Muscle of leg (tissue), 3 donors: ENCODE measurements at regions not wholly inside any gene's neighbourhood (a gene's known extent, or its start where the extent isn't known, plus 50 kb on each side); places are given as distances from the start of the nearest gene placed in this dataset.
A peak's percentile ranks its signal among the peaks of the same experiment; 100 is the strongest.

ENCODE experiments used
- DNase-seq: peaks from one replicate; pipeline ENCODE4 v3.0.0; 2013
- H3K27ac ChIP-seq: one replicate; pipeline ENCODE4 v1.5.1; 2013; ENCODE audit warnings: mild to moderate bottlenecking, low read length, control low read depth
- H3K27me3 ChIP-seq: one replicate; pipeline ENCODE4 v1.6.1; 2013; ENCODE audit warnings: low read length; ENCODE audit not compliant: control insufficient read depth, insufficient read depth
- H3K36me3 ChIP-seq: one replicate; pipeline ENCODE4 v1.6.1; 2013; ENCODE audit warnings: low read length; ENCODE audit not compliant: control insufficient read depth, insufficient read depth
- H3K4me1 ChIP-seq: one replicate; pipeline ENCODE4 v1.6.1; 2013; ENCODE audit warnings: low read length; ENCODE audit not compliant: control insufficient read depth, insufficient read depth
- H3K4me3 ChIP-seq: one replicate; pipeline ENCODE4 v1.5.1; 2013; ENCODE audit warnings: low read length, control low read depth
- H3K9me3 ChIP-seq: replicated peaks from 2 replicates; pipeline ENCODE4 v1.6.1; 2013; ENCODE audit warnings: low read depth, low read length; ENCODE audit not compliant: control insufficient read depth
- WGBS: methylation state at CpG from one replicate; pipeline ENCODE4 v1.1.5; 2013; ENCODE audit warnings: missing lambda C conversion rate; ENCODE audit not compliant: insufficient coverage; 5-methylcytosine and 5-hydroxymethylcytosine counted together

DNA sequence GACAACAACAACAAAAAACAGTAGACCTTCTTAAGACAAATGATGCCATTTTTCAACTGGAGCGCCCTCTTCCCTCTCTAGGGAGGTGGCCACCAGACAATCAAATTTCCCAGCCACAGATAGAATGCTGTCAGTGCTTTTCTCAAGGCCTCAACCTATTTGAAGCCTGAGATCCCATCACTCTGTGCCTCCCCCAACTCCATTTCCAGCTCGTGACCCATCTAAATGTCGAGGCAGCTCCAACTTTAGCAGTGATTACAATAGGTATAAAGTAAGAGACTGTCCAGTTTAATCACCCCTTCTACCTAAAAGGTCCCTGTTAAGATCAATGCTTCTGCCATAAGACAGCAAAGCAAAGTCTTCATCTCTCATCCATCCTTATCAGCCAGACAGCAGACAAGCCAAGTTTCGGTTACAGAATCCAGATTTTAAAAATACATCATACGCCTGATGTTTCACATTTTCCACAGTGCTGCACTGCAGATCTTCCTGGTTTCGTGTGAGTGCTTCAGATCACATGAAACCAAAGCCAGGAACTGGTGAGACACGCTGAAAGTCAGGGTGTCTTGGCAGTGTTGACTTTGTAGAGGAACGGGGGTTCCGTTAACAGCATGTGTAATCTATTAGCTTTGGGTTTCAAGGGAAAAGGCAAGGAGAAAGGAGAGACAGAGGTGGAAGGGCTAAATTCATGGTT is 447.8 kb downstream of the ENC1 start:
- no peaks in the 10 kb centered on the region for H3K36me3 ChIP-seq
- H3K27ac ChIP-seq, result peak overlapping the region; percentile 64
- WGBS, result 19% methylated on average over 7 of the region's 9 CpGs
- H3K4me3 ChIP-seq, result no peak overlapping the region
- H3K27me3 ChIP-seq, result no peaks in the 10 kb centered on the region
- peaks cover 4% of the 10 kb centered on the region for H3K4me1 ChIP-seq
- peak; percentile 92 for DNase-seq
- H3K9me3 ChIP-seq, result no peaks in the 10 kb centered on the region

DNA sequence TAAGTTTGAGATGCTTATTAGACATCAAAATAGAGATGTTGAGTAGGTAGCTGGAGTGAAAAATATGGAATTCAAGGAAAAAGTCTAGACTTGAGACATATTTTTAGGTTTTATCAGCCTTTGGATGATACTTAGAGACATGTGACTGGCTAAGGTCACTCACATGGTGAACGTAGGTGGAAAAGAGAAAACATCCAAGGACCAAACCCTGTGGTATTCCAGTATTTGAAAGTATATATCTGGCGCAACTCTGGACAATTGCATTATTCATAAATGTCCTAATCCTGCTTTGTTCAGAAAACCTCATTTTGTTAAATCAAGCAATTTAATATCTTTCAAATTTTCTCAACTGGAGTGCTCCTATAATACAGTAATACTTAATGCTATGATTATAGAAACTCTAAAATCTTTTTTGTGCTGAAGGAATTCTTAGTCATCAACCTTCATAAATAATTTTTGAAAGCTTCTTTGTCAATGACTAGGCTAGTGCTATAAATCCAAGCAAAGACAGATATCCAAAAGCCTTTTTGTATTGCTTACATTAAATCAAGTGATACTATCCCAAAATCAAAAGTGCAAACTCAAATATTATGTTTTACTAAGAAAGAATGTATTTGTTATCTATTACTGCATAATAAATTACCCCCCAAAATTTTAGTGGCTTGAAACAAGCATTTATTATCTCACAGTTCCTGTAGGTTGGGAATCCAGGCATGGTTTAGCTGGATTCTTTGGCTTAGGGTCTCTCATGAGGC is 452.0 kb downstream of the ENC1 start:
- Histone ChIP-seq H3K4me1 (peaks cover 23% of the 10 kb centered on the region), H3K36me3 (no peaks in the 10 kb centered on the region), H3K9me3 (no peaks in the 10 kb centered on the region), H3K27ac (no peak overlapping the region), H3K27me3 (no peaks in the 10 kb centered on the region), H3K4me3 (no peak overlapping the region)
- DNase-seq, result no peak
- WGBS, result no CpG with 5 or more reads among the region's 2 CpGs

DNA sequence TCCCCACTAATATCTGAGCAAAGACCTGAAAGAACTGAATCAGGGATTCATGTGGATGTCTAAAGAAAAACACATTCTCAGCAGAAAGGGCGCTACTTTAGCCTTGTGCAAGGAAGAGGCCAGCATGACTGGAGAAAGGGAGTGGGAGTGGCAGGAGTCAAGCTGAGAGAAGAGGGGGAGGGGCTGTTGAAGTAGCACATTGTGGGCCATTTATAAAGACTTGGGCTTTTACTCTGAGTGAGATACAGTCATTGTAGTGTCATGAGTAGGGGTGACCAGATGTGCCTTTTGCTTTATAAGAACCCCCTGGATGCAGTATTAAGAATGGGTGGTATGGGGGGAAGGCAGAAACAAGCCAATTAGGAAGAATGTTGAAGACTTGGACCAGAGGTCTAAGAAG is 452.8 kb downstream of the ENC1 start:
- no peaks in the 10 kb centered on the region for H3K9me3 ChIP-seq
- no peak overlapping the region for H3K27ac ChIP-seq
- no peak for DNase-seq
- H3K4me3 ChIP-seq, result no peak overlapping the region
- no peaks in the 10 kb centered on the region for H3K27me3 ChIP-seq
- H3K4me1 ChIP-seq, result peaks cover 28% of the 10 kb centered on the region
- H3K36me3 ChIP-seq, result no peaks in the 10 kb centered on the region
- 86% methylated on average over 1 of the region's 1 CpG for WGBS

DNA sequence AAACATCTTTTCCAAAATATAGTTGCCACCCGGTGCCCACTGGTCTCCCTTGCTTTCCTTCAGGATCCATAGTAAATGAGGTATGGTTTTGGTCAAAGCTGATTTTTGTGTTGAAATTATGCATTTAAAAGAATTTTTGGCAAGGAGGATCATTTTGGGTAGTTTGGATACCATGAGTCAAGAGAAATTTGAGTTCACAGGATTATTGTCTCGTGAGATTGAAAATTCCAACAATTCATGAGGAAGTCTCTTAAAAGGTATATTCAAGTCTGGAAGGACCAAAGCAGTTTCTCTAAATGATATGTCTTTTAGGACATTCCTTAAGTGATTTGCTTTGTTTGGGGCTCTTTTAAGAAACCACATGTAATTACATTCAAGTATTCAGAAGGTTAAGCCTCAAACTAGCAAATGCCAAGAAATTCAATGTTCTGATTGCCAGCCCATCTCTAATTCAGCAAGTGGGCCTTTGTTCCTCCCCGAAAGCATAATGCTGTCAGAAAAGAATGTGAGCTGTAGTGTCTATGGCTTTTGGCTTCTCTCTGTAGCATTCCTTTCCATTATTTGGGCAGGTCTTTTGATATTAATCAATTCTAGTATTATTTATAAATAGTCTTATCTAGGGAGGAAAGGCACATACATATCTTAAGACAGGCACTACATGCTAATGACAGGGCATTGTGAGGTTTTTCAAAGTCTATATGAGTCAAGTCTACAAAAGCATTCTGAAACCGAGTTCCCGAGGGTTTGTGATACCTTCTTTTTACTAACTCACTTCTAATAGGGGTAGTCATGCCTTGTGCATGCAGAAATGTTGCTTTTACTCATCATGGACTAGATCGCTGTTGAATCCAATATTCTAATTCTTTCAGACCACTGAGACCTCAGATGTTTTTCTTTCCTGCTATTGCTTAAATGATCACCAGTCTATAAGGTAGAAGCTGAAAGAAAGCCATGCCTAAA is 453.9 kb downstream of the ENC1 start:
- Histone ChIP-seq H3K27me3 (no peaks in the 10 kb centered on the region), H3K9me3 (no peaks in the 10 kb centered on the region), H3K36me3 (no peaks in the 10 kb centered on the region), H3K27ac (no peak overlapping the region), H3K4me3 (no peak overlapping the region), H3K4me1 (peaks cover 24% of the 10 kb centered on the region)
- DNase-seq, result peak; percentile 39
- no CpG with 5 or more reads among the region's 6 CpGs for WGBS

DNA sequence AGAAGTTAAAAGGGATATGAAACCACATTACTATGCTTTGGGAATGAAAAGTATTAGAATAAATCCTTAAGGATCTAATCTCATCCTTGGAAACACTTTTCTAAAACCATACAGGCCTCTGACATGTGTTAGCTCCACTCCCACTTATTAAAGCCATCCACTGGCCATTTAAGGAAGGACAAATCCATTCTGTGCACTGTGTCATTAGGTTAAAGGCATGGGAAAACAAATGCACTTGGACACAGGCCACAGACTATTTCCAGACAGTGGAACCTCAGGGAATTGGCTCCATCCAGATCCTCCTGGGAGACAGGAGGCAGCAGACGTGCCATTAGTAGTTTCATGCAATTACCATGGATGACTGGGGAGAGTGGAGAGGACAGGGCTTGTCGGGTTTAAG is 454.9 kb downstream of the ENC1 start:
- Histone ChIP-seq H3K27me3 (no peaks in the 10 kb centered on the region), H3K27ac (no peak overlapping the region), H3K4me1 (peaks cover 24% of the 10 kb centered on the region), H3K9me3 (no peaks in the 10 kb centered on the region), H3K36me3 (no peaks in the 10 kb centered on the region), H3K4me3 (no peak overlapping the region)
- DNase-seq, result peak; percentile 66
- 13% methylated on average over 1 of the region's 2 CpGs for WGBS

DNA sequence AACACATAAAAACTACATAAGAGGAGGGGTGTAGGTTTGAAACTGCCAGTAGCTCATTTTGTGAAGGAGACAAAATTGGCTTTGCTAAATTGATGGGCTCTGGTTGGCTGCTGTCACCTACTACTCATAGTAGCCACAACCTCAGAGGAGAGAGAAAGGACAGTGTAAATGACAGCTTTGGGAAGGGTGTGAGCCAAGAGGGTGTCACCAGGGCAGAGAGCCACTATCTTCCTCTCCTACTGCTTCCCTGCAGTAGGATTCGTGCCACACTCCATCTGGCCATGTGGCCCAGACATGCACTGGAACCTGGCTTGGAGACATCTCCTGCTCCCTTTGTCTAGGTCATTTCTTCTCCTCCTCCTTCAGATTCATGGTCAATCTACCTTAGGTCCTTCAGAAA is 455.9 kb downstream of the ENC1 start:
- 82% methylated on average over 1 of the region's 1 CpG for WGBS
- peaks cover 24% of the 10 kb centered on the region for H3K4me1 ChIP-seq
- no peak overlapping the region for H3K27ac ChIP-seq

DNA sequence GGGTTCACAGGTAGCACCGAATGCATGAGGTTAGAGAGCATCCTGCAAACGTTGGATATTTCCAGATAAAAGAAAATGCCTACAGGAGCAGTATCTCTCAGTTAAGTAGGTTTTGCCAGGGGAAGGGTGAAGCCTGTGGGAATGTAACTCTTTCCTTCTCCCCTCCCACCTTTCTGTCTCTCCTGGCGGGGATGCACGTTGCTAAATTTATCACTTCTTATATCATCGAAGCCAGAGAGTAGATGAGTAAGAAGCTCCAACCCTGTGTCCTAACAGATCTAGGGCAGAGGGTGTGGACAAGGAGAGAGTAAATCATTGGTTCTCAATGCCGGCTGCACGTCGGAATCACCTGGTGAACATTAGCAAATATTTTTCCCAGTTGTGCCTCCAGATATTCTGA is 457.5 kb downstream of the ENC1 start:
- no peak overlapping the region for H3K27ac ChIP-seq
- H3K27me3 ChIP-seq, result no peaks in the 10 kb centered on the region
- H3K9me3 ChIP-seq, result no peaks in the 10 kb centered on the region
- H3K36me3 ChIP-seq, result no peaks in the 10 kb centered on the region
- WGBS, result 40% methylated on average over 3 of the region's 8 CpGs
- no peak overlapping the region for H3K4me3 ChIP-seq
- no peak for DNase-seq
- H3K4me1 ChIP-seq, result peaks cover 26% of the 10 kb centered on the region

More for the DNA sequence above, 455.9 kb downstream of the ENC1 start:
- Histone ChIP-seq H3K4me3 (no peak overlapping the region), H3K9me3 (no peaks in the 10 kb centered on the region), H3K36me3 (no peaks in the 10 kb centered on the region), H3K27me3 (no peaks in the 10 kb centered on the region)
- DNase-seq, result no peak

DNA sequence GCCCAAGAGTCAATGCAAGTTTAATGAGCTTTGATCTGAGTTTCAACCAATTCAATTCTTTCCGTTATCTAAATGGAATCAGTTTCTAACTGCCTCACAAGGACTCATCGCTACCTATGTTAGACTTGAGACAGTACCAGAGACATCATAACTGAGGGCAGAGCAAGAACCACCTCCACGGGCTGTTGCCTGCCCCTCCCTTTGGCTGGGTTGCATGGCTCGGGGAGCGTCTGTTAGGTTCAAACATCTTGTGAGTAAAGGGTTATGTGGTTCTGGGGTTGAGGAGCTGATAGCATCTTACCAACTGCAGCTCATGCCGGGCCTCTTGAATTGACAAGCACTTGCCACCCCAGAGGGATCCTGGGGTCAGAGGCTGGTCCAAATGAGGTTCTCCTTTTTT is 457.9 kb downstream of the ENC1 start:
- no peak for DNase-seq
- no CpG with 5 or more reads among the region's 6 CpGs for WGBS
- H3K9me3 ChIP-seq, result no peaks in the 10 kb centered on the region
- peaks cover 26% of the 10 kb centered on the region for H3K4me1 ChIP-seq
- no peak overlapping the region for H3K4me3 ChIP-seq
- H3K36me3 ChIP-seq, result no peaks in the 10 kb centered on the region
- no peaks in the 10 kb centered on the region for H3K27me3 ChIP-seq
- no peak overlapping the region for H3K27ac ChIP-seq

DNA sequence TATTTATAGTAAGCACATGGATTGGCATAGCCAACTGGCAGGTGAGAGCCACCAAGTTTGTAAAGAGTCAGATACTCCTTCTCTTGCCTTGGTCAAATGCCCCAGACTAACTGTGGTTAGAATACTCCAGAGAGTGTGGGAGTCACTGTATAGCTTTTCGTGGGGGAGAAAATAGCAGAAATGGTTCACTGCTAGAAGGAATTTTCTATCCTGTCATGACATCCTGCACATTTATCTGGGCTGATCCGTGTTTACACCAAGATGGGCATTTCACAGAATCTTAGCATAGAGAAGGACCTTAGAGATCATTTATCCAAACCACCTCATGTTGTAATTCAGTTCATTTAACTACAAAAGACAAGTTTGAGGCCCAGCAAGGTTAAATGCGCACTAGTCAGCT is 460.8 kb downstream of the ENC1 start:
- WGBS, result no CpG with 5 or more reads among the region's 3 CpGs
- no peak overlapping the region for H3K27ac ChIP-seq
- H3K9me3 ChIP-seq, result no peaks in the 10 kb centered on the region
- no peak for DNase-seq
- H3K4me1 ChIP-seq, result peaks cover 14% of the 10 kb centered on the region
- H3K36me3 ChIP-seq, result no peaks in the 10 kb centered on the region
- no peaks in the 10 kb centered on the region for H3K27me3 ChIP-seq
- H3K4me3 ChIP-seq, result no peak overlapping the region

DNA sequence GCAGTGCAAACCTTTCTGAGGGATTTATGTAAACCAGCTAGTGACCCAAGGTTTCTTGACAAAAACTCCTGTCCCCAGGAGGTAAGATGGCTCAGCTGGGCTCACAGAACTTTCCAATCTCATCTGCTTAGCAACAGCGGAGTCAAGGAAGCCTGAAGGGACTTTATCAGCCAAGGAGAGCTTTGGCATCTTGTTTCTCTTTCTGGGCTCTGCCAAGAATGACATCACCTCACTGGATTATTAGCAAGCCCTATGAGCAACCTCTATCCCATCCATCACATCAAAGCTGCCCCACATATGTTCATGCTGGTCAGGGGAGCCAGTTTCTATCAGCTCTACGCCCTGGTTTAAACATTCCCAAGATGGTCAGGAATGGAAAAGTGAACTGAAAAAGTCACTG is 461.3 kb downstream of the ENC1 start:
- peaks cover 9% of the 10 kb centered on the region for H3K4me1 ChIP-seq
- peak; percentile 85 for DNase-seq
- H3K4me3 ChIP-seq, result no peak overlapping the region
- H3K27ac ChIP-seq, result no peak overlapping the region
- no peaks in the 10 kb centered on the region for H3K27me3 ChIP-seq
- 43% methylated on average over 1 of the region's 2 CpGs for WGBS
- no peaks in the 10 kb centered on the region for H3K36me3 ChIP-seq
- no peaks in the 10 kb centered on the region for H3K9me3 ChIP-seq
